HEK293 (cell line): ENCODE measurements at regions not wholly inside any gene's neighbourhood (a gene's known extent, or its start where the extent isn't known, plus 50 kb on each side); places are given as distances from the start of the nearest gene placed in this dataset.
"Not testable (repeated sequence)": the region's sequence is repeated elsewhere in the genome, so short reads cannot be mapped to it uniquely, and the experiment has no call there.

Experiments used
- CTCF ChIA-PET: fragments of 350-600 bp; formaldehyde crosslinking; extraction: SDS; loops from one replicate; lab custom pipeline; 2021; ENCODE audit warnings: antibody characterized with exemption; lab: Yijun Ruan, JAX
- POLR2A ChIA-PET: fragments of 300-600 bp; formaldehyde crosslinking; extraction: SDS; loops from one replicate; lab custom pipeline; 2020; ENCODE audit warnings: antibody characterized with exemption, inconsistent platforms; lab: Yijun Ruan, JAX
- H3K27ac ChIP-seq: fragments of 200-500 bp; sonication (Bioruptor generic); 2 replicates; pipeline ENCODE4 v1.5.1; 2014; ENCODE audit warnings: low read depth, low read length, control low read depth, inconsistent platforms; ENCODE audit errors: extremely low read depth
- H3K36me3 ChIP-seq, 2 experiments: fragments of 200-500 bp in 1 of 2; sonication (Bioruptor generic) in 1 of 2; 1 replicate in 1 of 2; 2 replicates in 1 of 2; pipeline ENCODE4 v1.5.1; 2014 to 2017; ENCODE audit warnings: inconsistent platforms in 2 of 2, low read length in 2 of 2; ENCODE audit not compliant: control insufficient read depth in 2 of 2, insufficient read depth in 1 of 2
- H3K4me1 ChIP-seq: fragments of 200-500 bp; sonication (Bioruptor generic); 2 replicates; pipeline ENCODE4 v1.5.1; 2014; ENCODE audit warnings: mild to moderate bottlenecking, low read length, inconsistent platforms; ENCODE audit not compliant: control insufficient read depth, insufficient read depth
- H3K4me3 ChIP-seq: 2 replicates; pipeline ENCODE4 v1.5.1; 2011; ENCODE audit warnings: low read depth, mild to moderate bottlenecking, control low read depth, low read length, moderate library complexity
- H3K9me3 ChIP-seq: fragments of 200-500 bp; sonication (Bioruptor generic); 2 replicates; pipeline ENCODE4 v1.5.1; 2014; ENCODE audit warnings: low read depth, low read length, inconsistent platforms; ENCODE audit not compliant: control insufficient read depth, insufficient read depth
- GLIS1 ChIP-seq: fragments of 450-650 bp; formaldehyde crosslinking; IDR thresholded peaks from 2 replicates; pipeline ENCODE4 v1.5.1; 2016; ENCODE audit warnings: missing biosample characterization, missing genetic modification characterization
- GLIS2 ChIP-seq: fragments of 450-650 bp; formaldehyde crosslinking; IDR thresholded peaks from 2 replicates; pipeline ENCODE4 v1.5.1; 2016; ENCODE audit warnings: missing biosample characterization, missing genetic modification characterization
- KLF10 ChIP-seq: fragments of 450-650 bp; IDR thresholded peaks from 2 replicates; pipeline ENCODE4 v1.5.1; 2018; ENCODE audit warnings: missing biosample characterization, mild to moderate bottlenecking, missing genetic modification characterization
- KLF8 ChIP-seq: fragments of 450-650 bp; formaldehyde crosslinking; IDR thresholded peaks from 2 replicates; pipeline ENCODE4 v1.5.1; 2016; ENCODE audit warnings: missing biosample characterization, missing genetic modification characterization
- MEIS1 ChIP-seq: sonication (generic); formaldehyde crosslinking; IDR thresholded peaks from 2 replicates; pipeline ENCODE4 v1.8.1; 2022; ENCODE audit warnings: missing genetic modification reagents, mild to moderate bottlenecking, borderline replicate concordance
- PRDM1 ChIP-seq: fragments of 450-650 bp; formaldehyde crosslinking; IDR thresholded peaks from 2 replicates; pipeline ENCODE4; 2016; ENCODE audit warnings: missing biosample characterization, missing genetic modification characterization
- SP2 ChIP-seq: fragments of 450-650 bp; formaldehyde crosslinking; IDR thresholded peaks from 2 replicates; pipeline ENCODE4 v1.5.1; 2016; ENCODE audit warnings: missing biosample characterization, missing genetic modification characterization
- YY1 ChIP-seq: fragments of 450-650 bp; formaldehyde crosslinking; IDR thresholded peaks from 2 replicates; pipeline ENCODE4 v1.5.1; 2018; ENCODE audit warnings: missing biosample characterization, missing genetic modification characterization
- ZBTB1 ChIP-seq: fragments of 450-650 bp; formaldehyde crosslinking; IDR thresholded peaks from 2 replicates; pipeline ENCODE4 v1.5.1; 2016; ENCODE audit warnings: missing biosample characterization, missing genetic modification characterization
- ZNF133 ChIP-seq: fragments of 450-650 bp; formaldehyde crosslinking; IDR thresholded peaks from 2 replicates; pipeline ENCODE4 v1.5.1; 2016; ENCODE audit warnings: missing biosample characterization, missing genetic modification characterization
- ZNF155 ChIP-seq: fragments of 450-650 bp; formaldehyde crosslinking; IDR thresholded peaks from 2 replicates; pipeline ENCODE4 v1.5.1; 2016; ENCODE audit warnings: missing biosample characterization, missing genetic modification characterization
- ZNF23 ChIP-seq: fragments of 450-650 bp; formaldehyde crosslinking; IDR thresholded peaks from 2 replicates; pipeline ENCODE4 v1.5.1; 2016; ENCODE audit warnings: missing biosample characterization, missing genetic modification characterization, borderline replicate concordance
- ZNF48 ChIP-seq: fragments of 450-650 bp; formaldehyde crosslinking; IDR thresholded peaks from 2 replicates; pipeline ENCODE4 v1.5.1; 2016; ENCODE audit warnings: missing biosample characterization, missing genetic modification characterization
- ZNF521 ChIP-seq: fragments of 450-650 bp; formaldehyde crosslinking; IDR thresholded peaks from 2 replicates; pipeline ENCODE4 v1.5.1; 2017; ENCODE audit warnings: missing biosample characterization, mild to moderate bottlenecking, missing genetic modification characterization
- ZNF555 ChIP-seq: fragments of 450-650 bp; formaldehyde crosslinking; conservative IDR thresholded peaks from 2 replicates; pipeline ENCODE4 v1.5.1; 2017; ENCODE audit warnings: missing biosample characterization, mild to moderate bottlenecking, missing genetic modification characterization, inconsistent platforms
- ZNF701 ChIP-seq: fragments of 450-650 bp; formaldehyde crosslinking; IDR thresholded peaks from 2 replicates; pipeline ENCODE4 v1.5.1; 2016; ENCODE audit warnings: missing biosample characterization, missing genetic modification characterization
- TF ChIP-seq, protein P1 (sequence below): fragments of 450-650 bp; IDR thresholded peaks from 2 replicates; pipeline ENCODE4 v1.5.1; 2018; ENCODE audit warnings: missing biosample characterization, missing genetic modification characterization
- TF ChIP-seq, protein P2 (sequence below): fragments of 450-650 bp; formaldehyde crosslinking; IDR thresholded peaks from 2 replicates; pipeline ENCODE4 v1.5.1; 2016; ENCODE audit warnings: missing biosample characterization, missing genetic modification characterization
- TF ChIP-seq, protein P3 (sequence below): fragments of 450-650 bp; formaldehyde crosslinking; optimal IDR thresholded peaks from 2 replicates; pipeline ENCODE3; 2016; ENCODE audit warnings: missing biosample characterization, mild to moderate bottlenecking, missing genetic modification characterization

DNA sequence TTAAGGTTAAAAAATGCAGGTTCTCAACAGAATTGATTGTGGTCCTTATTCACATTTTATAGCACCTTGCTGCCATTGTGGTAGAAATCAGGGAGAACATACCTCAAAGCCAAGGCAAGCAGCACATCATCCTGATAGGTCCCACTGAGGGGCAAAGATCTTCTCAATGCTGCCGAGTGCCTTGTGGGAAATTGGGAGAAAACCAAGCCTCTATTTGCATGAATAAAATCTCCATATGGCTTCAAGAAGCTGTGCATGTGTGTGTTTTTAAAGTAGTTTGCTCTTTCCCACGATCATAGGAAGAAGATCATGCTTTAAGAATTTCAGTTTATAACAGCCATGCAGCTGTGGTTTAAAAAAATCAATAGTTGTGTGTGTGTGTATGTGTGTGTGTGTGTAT is 216.9 kb upstream of the FBXL7 start (continued):
- TF ChIP-seq ZBTB1, result no peak

DNA sequence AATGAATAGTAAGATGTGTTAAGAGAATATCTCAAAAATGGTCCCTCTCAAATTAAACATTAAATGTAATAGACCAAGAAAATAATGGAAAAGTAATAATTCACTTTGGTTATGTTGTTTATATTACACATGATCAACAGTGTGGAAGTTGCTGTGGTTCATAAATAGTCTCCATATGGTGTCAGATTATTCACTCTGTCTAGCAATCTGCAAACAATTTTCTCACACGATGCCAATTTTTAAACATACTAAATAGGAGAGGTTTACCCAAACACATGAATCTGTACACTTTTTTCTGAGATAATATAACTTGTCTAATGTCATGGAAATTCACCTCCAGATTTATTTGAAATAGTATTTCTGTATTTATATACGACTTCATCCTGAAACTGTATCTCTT is 217.4 kb upstream of the FBXL7 start:
- H3K4me3 ChIP-seq, result no peak overlapping the region

DNA sequence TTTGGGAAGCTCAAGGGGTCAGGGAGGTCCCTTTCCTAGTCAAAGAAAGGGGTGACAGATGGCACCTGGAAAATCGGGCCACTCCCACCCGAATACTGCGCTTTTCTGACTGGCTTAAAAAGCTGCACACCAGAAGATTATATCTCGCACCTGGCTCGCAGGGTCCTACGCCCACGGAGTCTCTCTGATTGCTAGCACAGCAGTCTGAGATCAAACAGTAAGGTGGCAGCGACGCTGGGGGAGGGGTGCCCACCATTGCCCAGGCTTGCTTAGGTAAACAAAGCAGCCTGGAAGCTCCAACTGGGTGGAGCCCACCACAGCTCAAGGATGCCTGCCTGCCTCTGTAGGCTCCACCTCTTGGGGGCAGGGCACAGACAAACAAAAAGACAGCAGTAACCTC is 228.4 kb upstream of the FBXL7 start:
- POLR2A ChIA-PET, CTCF ChIA-PET: not testable (repeated sequence)

More for the DNA sequence above, 217.4 kb upstream of the FBXL7 start:
- Histone ChIP-seq H3K27ac (no peak overlapping the region), H3K4me1 (no peaks in the 10 kb centered on the region), H3K9me3 (no peaks in the 10 kb centered on the region), H3K36me3 (no peaks in the 10 kb centered on the region)
- POLR2A ChIA-PET, result no interaction called here
- TF ChIP-seq YY1, result no peak
- no peak for TF ChIP-seq ZNF521 (tag by site-specific recombination)
- no peak for TF ChIP-seq GLIS2 (tag by site-specific recombination)
- no peak for TF ChIP-seq MEIS1 (CRISPR knock-in tag)
- TF ChIP-seq KLF10 (tag by site-specific recombination), result no peak
- TF ChIP-seq, protein P1, sequence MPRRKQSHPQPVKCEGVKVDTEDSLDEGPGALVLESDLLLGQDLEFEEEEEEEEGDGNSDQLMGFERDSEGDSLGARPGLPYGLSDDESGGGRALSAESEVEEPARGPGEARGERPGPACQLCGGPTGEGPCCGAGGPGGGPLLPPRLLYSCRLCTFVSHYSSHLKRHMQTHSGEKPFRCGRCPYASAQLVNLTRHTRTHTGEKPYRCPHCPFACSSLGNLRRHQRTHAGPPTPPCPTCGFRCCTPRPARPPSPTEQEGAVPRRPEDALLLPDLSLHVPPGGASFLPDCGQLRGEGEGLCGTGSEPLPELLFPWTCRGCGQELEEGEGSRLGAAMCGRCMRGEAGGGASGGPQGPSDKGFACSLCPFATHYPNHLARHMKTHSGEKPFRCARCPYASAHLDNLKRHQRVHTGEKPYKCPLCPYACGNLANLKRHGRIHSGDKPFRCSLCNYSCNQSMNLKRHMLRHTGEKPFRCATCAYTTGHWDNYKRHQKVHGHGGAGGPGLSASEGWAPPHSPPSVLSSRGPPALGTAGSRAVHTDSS (tag by site-specific recombination), result no peak
- TF ChIP-seq GLIS1 (tag by site-specific recombination), result no peak
- no peak for TF ChIP-seq ZNF555 (tag by site-specific recombination)
- CTCF ChIA-PET, result no interaction called here

DNA sequence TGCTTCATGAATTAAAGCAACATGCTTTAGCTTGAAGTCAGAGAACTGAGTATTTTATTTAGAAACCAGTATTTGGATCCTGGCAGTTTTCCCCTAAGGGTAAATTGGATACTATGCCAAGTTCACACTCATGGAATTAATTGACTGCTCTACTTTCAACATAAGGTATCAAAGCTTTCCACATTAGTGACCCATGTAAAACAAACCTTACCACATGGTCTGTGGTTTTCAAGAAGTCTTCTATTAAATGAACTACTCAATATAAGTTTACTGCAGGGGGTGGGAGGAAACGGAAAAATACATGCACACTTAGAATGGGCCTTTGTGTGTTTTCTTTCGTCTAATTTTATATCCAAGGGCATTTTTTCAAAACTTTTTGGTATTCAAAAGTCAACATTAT is 232.0 kb upstream of the FBXL7 start:
- ChIA-PET POLR2A (no interaction called here), CTCF (no interaction called here)
- no peaks in the 10 kb centered on the region for H3K36me3 ChIP-seq
- no peak overlapping the region for H3K27ac ChIP-seq
- no peak for TF ChIP-seq KLF8 (tag by site-specific recombination)
- no peak overlapping the region for H3K4me3 ChIP-seq
- H3K9me3 ChIP-seq, result no peaks in the 10 kb centered on the region
- no peaks in the 10 kb centered on the region; the same call in 1 of the 2 replicates for H3K4me1 ChIP-seq

More for the DNA sequence above, 228.4 kb upstream of the FBXL7 start:
- not testable (repeated sequence) for H3K27ac ChIP-seq, H3K4me3 ChIP-seq, H3K36me3 ChIP-seq, H3K4me1 ChIP-seq, H3K9me3 ChIP-seq

DNA sequence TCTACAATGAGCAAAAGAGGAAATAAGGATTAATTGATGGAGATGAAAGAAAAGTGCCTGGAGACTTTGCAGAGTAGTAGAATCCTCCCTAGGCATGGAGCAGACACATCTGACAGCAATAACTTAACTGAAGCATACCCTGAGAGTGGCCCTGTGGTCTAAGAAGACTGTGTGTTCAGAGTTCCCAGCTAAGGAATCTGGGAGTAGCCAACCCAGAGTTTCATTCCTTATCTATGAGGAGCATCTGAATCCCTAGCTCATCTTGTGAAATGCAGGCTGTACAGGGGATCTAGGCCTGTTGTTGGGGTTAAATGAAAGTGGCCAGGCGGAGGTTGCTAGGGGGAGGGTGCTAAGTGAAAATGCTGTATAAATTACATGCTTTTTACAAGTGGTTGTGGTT is 233.1 kb upstream of the FBXL7 start:
- Histone ChIP-seq H3K4me3 (no peak overlapping the region), H3K27ac (no peak overlapping the region), H3K4me1 (no peaks in the 10 kb centered on the region; the same call in 1 of the 2 replicates), H3K36me3 (no peaks in the 10 kb centered on the region), H3K9me3 (no peaks in the 10 kb centered on the region)
- ChIA-PET POLR2A (no interaction called here), CTCF (no interaction called here)
- TF ChIP-seq ZNF48 (tag by site-specific recombination) (no peak), ZNF155 (tag by site-specific recombination) (no peak), SP2 (tag by site-specific recombination) (no peak), PRDM1 (tag by site-specific recombination) (no peak)

DNA sequence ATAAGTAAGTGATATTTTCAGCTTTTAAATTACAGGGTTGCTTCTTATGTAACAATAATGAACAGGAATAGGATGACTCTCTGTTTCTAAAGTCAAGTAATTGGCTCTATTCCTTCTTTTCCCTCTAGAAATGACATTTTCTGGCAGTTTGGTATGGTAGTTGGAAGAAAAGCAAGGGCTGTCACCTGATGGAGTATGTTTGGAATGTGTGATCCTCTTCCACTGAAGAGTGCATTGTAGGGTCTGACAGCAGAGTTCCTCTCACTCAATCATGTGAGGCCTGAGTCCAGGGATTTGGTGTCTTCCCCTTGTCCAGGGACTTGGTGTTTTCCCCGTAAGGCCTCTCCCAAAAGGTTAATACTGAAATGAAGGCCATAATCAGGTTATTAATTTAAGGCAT is 233.8 kb upstream of the FBXL7 start:
- Histone ChIP-seq H3K4me1 (no peaks in the 10 kb centered on the region; the same call in 1 of the 2 replicates), H3K9me3 (no peaks in the 10 kb centered on the region), H3K4me3 (no peak overlapping the region)
- POLR2A ChIA-PET, result no interaction called here
- CTCF ChIA-PET, result no interaction called here
- TF ChIP-seq, protein P2, sequence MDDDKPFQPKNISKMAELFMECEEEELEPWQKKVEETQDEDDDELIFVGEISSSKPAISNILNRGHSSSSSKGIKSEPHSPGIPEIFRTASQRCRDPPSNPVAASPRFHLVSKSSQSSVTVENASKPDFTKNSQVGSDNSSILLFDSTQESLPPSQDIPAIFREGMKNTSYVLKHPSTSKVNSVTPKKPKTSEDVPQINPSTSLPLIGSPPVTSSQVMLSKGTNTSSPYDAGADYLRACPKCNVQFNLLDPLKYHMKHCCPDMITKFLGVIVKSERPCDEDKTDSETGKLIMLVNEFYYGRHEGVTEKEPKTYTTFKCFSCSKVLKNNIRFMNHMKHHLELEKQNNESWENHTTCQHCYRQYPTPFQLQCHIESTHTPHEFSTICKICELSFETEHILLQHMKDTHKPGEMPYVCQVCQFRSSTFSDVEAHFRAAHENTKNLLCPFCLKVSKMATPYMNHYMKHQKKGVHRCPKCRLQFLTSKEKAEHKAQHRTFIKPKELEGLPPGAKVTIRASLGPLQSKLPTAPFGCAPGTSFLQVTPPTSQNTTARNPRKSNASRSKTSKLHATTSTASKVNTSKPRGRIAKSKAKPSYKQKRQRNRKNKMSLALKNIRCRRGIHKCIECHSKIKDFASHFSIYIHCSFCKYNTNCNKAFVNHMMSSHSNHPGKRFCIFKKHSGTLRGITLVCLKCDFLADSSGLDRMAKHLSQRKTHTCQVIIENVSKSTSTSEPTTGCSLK, result no peak
- no peak for TF ChIP-seq ZNF133
- TF ChIP-seq ZNF701 (tag by site-specific recombination), result no peak
- TF ChIP-seq, protein P3, sequence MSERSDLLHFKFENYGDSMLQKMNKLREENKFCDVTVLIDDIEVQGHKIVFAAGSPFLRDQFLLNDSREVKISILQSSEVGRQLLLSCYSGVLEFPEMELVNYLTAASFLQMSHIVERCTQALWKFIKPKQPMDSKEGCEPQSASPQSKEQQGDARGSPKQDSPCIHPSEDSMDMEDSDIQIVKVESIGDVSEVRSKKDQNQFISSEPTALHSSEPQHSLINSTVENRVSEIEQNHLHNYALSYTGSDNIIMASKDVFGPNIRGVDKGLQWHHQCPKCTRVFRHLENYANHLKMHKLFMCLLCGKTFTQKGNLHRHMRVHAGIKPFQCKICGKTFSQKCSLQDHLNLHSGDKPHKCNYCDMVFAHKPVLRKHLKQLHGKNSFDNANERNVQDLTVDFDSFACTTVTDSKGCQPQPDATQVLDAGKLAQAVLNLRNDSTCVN (tag by site-specific recombination), result no peak
- no peak for TF ChIP-seq ZNF521 (tag by site-specific recombination)
- TF ChIP-seq KLF8 (tag by site-specific recombination), result no peak
- TF ChIP-seq ZNF23 (tag by site-specific recombination), result no peak
- TF ChIP-seq, all 188 proteins: peak for 0
- no peak overlapping the region for H3K27ac ChIP-seq
- no peaks in the 10 kb centered on the region for H3K36me3 ChIP-seq
